Neural progenitor cell (in vitro differentiated cells): ENCODE measurements at regions not wholly inside any gene's neighbourhood (a gene's known extent, or its start where the extent isn't known, plus 50 kb on each side); places are given as distances from the start of the nearest gene placed in this dataset.

ENCODE experiments used
- CTCF ChIP-seq: fragments of 200-600 bp; sonication (generic); IDR thresholded peaks from 2 replicates; pipeline ENCODE4 v1.5.1; 2017; ENCODE audit warnings: antibody characterized with exemption, mild to moderate bottlenecking
- EZH2 ChIP-seq: fragments of 200-600 bp; sonication (generic); IDR thresholded peaks from 2 replicates; pipeline ENCODE4 v1.6.1; 2017; ENCODE audit warnings: antibody characterized with exemption, mild to moderate bottlenecking, moderate library complexity

- TF ChIP-seq EZH2 = no peak
- TF ChIP-seq CTCF = no peak
Measured at GRCh38 chr2:158042245-158042644, 59.4 kb upstream of the UPP2 start.
